Colon (tissue), 2 donors: ENCODE measurements at regions not wholly inside any gene's neighbourhood (a gene's known extent, or its start where the extent isn't known, plus 50 kb on each side); places are given as distances from the start of the nearest gene placed in this dataset.
"Not testable (repeated sequence)": the region's sequence is repeated elsewhere in the genome, so short reads cannot be mapped to it uniquely, and the experiment has no call there.

Experiments used
- FAIRE-seq: peaks from 2 replicates; lab custom pipeline; 2012; peaks lifted over from hg19 to GRCh38; lab: Jason Lieb, UNC
- donor health status: control.
- donor health status: control.

DNA sequence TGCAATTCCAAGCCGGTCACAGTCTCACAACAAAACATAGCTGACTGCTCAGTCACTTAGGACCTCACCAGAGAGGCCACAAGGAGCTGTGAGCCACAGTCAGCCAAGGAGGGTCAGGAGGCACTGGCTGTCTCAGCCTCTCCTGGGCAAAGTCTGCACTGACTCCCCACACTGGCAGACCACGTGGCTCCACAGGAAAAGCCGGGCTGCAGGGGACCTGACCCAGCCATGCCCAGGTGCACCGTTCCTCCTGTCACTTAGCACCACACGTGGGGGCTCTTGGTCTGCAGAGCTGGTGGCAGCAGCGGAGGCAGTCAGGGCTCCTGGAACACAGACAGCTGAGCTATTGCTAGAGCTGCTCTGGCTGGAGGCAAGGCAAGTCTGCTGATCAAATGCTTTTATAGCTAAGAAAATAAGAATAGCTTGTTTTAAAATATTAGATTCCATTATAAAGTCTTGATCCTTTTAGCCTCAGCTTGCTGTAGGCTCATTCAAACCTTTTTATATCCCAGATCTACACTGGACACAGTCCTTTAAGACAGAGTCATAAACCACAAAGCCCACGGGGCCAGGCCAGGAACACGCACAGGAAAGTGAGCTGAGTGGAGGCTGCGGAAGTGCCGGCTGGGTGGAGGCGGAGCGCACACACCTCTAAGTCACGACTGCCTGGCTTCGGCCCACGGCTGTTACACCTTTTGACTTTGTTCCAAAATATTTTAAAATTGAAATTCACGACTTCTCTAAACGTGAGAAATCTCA lies 744.1 kb downstream of the UQCRFS1 start:
- FAIRE-seq, result no peak

DNA sequence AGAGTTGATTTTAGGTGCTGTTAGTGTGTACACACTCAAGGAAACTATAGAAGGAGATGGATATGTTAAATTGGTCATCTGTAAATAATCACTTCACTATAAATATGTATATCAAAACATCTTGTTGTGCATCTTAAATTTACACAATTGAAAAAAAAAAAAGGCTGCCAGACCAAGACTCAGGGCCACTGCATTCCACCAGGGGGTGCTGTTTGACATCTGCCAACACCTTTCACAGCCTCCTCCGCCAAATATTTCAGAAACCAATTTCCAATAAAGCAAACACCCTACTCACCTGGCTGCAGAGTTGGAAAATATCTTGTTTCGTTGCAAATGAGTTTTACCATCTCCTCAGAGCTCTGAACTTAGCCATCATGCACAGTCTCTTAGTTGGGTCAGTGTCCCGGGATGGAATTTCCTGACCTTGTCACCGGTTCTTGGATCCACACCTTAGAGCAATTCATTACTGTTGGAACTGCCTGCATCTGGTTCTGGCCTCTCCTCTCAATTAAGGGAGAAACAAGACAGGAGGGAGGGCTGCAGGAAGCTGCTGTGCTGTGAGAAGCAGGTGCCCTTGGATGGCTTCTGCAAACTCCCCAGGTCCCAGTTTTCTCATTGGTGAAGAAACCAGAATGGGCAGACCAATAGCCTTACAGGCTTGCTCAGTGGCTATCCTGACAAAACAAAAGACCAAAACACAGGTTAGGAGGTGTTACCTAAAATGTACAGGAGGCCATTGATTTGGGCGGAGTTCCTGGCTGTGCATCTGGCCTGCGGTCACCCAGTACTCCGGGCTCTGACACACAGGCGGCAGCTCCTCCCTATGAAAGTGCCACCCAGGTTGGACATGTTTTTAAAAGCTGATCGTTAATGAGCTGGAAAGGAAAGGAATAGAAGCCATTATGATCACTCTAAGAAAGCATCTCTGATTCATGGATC lies 746.6 kb downstream of the UQCRFS1 start:
- no peak for FAIRE-seq

DNA sequence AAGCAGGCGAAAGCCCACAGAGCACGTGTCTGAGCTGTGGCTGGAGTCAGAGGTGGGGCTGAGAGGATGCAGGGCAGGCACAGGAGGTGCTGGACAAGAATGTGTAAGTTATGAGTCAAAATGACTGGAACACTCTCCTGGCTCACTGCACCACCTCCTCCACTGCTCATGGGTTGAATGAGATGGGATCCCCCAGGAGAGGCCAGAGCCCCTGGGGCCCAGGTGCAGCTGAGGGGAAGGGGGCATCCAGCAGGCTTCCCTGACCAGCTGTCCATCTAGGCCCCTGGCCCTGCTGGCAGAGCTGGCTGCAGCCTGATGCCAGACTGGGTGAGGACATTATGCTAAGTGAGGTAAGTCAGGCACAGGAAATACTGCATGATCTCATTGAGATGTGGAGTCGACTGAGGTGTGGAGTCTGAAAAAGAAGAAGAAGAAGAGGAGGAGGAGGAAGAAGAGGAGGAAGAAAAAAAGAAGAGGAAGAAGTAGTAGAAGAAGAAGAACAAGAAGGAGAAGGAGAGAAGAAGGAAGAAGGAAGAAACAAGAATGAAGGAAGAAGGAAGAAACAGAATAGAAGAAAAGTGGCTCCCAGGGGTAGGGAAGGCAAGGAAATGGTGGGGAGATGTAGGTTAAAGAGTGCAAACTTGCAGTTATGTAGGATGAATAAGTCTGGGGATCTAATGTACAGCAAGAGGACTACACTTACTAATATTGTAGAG lies 747.4 kb downstream of the UQCRFS1 start:
- FAIRE-seq, result no peak

DNA sequence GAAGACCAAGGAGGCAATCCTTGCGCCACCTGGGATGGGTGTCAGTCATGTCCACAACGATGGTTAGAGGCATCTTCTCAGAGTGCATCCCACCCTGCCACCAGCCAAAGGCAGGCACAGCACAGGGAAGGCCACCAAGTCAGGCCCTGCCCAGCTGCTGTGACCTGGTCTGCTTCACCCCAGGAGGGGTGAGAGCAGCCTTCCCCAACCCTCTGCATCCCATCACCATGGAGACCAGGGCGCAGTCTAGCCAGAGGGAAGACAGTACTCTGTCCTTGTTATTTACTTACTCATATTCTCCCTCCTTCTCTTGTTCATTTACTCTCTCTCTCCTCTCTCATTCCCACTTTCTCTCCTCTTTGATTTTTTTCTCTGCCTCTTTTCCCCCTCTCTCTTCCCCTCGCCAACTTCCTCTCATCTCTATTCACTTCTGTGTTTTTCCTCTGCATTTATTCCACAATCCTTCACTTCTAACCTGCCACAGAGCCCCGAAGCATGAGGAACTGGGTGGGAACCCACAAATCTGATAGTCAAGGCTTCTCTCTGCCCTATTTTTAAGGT lies 749.4 kb downstream of the UQCRFS1 start:
- FAIRE-seq, result no peak

DNA sequence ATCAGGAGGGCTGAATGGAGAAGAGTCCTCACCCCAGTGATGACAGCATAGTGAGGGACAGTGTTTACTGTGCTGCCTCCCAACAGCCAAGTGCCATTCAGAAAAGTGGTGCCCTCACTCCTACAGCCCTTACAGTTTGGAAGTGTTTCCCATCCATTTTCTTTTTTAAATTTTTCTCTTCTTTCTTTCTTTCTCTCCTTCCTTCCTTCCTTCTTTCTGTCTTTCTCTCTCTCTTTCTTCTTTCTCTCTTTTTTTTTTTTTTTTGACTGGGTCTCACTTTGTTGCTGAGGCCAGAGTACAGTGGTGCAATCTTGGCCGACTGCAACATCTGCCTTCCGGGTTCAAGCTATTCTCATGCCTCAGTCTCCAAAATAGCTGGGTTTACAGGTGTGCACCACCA lies 755.3 kb downstream of the UQCRFS1 start:
- no peak for FAIRE-seq

DNA sequence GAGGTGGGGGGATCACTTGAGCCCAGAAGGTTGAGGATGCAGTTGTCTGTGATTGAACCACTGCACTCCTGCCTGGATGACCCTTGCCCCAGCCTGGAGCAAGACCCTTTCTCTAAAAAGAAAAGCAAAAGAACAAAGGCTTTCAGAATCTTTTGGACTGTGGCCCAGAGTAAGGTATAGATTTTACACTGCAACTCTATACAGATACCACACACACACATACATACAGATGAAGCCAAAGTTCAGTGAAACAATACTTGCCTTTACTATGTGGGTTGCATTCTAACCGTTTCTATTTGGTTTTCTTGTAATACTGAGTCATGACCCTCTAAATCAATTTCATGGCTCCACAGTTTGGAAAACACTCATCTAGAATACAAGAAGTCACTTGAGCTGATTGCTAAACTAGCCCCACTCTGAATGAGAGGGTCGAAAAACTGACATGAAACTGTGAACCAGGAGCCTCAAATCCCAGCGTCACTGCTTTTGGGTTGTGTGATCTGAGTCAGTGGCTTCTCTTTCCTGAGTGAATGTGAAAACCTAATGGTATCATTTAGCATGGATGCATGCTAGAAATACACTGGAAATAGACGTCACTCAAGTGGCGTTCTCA lies 756.1 kb downstream of the UQCRFS1 start:
- FAIRE-seq, result no peak

DNA sequence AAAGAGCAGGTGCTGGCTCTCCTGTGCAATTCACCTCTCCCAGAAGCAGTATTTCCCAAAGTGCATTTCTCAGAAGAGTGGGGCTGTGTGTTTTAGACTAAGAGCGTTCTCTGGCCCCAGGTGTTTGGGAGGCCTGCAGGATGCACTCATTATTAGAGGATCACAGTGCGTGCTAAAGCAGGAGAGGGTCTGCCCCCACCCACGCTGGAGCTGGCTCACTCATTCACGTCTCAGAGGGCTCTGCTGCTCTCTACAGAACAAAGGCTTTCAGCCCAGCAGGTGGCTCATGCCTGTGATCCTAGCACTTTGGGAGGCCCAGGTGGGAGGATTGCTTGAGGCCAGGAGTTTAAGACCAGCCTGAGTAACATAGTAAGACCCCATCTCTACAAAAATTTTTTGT lies 756.7 kb downstream of the UQCRFS1 start:
- FAIRE-seq, result no peak

DNA sequence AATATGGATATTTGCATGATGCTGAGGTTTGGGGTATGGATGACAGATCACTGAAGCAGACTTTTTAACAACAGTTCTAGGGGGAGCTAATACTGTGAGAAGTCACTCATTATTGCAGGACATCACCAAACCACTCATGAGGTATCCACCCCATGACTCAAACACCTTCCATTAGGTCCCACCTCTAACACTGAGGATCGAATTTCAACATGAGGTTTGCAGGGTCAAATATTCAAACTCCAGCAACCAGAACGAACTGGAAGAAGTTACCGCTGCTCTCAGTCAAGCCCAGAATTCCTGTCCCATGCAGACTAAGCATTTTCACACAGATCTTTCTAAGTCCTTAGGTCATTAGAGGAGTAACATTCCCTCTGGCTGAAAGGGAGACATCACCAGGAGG lies 758.9 kb downstream of the UQCRFS1 start:
- no peak for FAIRE-seq

DNA sequence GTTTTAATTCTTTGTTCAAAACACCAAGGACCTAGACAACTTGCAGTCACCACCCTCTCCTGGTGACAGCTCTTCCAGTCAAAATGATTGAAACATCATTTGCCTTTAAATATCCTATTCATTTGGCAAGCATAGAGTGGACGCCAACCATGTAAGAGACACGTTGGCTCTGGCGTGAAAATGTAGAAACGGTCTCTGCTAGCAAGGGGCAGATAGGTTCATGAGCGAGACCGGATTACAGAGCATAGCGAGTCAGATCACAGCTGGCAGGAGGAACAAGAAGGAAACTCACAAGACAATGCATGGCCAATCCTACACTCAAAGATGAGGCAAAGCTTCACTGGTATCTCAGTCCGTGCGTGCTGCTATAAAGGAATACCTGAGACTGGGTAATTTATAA lies 759.5 kb downstream of the UQCRFS1 start:
- FAIRE-seq, result no peak

DNA sequence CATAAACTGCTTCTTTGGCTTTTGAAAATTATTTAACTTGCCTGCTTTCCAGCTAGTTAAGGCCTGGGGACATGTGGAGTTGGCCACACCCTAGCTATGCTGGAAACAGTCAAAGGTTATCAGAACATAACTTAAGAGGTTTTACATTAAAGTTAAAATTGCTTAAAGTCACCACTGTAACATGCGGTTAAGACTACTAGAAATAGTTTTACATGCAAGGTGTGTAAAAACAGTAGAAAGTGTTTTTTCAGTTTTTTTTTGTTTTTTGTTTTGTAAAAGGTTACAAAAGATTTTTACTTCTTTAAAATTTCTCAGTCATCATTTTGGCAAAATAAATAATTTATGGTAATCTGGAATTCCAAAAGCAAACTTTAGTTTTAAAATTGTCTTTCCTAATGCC lies 763.1 kb downstream of the UQCRFS1 start:
- FAIRE-seq, result peak; percentile 21

DNA sequence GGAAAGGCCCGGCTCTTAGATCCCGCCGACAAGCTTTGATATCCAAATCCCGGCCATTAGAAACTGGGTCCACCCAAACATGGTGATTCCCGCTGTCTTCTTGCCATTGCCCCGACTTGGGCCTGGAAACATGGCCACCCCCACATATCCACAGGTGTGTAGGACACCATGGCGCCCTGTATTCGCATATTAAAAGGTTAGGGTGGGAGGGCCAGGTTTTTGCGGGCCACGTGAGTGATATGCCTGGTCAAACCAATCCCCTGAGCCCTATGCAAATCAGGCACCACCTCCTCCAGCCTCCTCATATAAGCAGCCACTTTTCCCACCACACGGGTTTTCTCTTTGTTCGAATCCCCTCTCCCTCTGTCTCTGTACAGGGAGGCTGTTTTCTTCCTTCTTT lies 766.4 kb downstream of the UQCRFS1 start:
- FAIRE-seq, result no peak

DNA sequence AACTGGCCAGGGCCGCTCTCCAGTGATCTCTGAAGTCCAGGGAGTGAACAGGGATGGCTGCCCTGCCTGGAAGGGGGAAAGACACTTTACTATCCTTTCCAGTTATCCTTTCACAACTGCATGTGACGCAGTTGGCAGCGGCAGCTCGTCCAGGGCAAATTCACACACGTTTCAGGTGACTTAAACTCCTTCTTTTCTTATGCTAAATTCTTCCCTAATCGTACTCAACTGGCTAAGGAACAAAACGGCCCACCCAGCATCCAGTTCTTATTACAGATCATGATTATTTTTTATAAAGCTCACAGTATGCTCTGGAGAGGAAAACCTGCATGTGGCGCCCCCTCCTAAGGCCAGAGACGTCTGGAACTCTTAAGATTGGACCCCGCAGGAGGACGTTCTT lies 767.1 kb downstream of the UQCRFS1 start:
- no peak for FAIRE-seq

DNA sequence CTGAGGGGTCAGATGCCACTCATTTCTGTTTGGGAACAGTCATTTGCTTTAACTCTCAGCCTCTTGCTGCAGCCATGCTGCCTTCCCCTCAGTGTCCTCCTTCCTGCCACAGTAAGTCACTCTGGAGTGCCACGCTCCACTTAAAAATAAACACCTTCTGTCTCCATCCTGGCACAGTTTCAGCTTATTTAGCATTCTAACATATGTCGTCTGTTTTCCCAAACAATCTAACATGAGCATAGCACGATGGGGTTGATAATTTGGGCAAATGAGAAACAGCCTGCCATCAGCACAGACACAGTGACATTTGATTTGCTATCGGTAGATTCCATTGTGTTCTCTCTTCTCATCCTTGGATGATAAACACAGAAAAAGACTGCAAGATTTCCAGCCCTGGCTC lies 768.6 kb downstream of the UQCRFS1 start:
- no peak for FAIRE-seq

DNA sequence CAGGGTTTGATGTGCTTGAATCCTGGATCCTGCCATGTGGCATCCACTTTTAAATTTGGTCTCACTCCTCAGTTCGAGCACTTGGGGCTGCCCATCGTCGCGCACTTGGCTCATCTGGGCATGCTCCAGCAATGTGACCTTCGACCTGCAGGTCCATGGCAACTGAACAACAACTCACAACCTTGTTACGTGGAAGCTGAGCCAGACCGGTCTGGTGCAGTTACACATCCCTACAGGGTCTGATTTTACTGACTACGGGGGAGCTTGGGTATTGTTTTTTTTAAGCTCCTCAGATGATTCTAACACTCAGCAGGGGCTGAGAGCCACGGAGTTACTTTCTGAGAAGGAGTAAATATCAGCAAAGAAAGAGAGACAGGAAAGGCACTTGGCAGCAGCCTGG lies 769.6 kb downstream of the UQCRFS1 start:
- no peak for FAIRE-seq

DNA sequence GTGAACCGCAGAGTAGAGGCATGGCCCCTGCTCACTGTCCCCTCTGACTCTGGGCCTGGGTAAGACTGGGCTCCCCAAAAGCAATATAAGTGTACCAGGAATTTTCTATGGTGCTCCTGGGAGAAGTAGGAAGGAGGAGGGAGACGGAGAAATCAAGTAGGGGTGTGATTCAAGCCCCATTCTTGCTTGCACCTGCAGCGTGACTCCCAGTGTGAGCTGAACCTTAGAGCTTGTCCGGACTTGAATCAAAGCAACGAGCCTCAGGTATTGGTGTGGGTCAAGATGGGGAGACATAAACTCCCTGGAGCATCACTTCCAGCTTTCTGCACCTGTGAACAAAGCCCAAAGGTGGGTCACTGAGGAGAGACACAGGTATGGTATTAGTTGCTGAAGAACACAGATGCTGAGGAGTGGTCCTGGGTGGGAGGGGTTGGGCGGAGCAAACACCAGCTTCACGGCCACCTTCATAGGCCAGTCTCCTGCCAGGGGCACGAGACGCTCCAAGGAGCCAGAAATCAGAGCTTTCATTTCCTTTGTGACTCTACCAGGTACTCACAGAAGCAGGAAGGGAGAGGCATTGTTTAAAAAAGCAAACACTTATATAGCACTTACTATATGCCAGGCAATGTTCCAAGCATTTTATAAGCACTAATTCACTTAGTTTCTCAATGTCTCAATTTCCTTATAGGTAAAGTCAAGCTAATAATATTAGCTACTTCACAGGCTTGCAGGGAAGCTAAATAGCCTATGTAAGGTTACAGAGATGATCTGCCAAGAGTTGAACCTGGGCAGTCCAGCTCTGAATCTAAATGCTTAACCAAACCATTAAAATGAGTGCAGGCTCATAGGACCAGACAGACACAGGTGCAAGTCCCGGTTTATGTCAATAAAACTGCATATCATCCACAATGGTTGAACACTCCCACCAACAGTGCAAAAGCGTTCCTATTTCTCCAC lies 775.3 kb downstream of the UQCRFS1 start:
- no peak for FAIRE-seq

DNA sequence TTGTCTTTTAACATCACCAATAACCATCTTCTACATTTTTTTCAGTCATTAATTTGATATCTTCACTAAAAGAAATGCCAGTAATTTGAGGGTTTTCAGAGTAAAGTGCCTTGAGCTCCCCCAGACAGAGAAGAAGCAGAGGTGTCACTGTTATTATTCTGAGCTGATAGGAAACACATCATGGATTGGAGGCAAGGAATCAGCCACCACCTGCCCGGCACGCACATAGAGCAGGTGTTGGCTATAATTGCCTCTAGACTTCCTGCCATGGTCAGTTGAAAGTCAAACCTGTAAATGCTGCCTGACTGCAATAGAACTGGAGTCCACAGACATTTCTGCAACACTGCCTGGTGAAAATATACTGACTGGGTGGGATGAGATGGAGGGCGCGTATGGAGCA lies 776.6 kb downstream of the UQCRFS1 start:
- FAIRE-seq, result no peak

DNA sequence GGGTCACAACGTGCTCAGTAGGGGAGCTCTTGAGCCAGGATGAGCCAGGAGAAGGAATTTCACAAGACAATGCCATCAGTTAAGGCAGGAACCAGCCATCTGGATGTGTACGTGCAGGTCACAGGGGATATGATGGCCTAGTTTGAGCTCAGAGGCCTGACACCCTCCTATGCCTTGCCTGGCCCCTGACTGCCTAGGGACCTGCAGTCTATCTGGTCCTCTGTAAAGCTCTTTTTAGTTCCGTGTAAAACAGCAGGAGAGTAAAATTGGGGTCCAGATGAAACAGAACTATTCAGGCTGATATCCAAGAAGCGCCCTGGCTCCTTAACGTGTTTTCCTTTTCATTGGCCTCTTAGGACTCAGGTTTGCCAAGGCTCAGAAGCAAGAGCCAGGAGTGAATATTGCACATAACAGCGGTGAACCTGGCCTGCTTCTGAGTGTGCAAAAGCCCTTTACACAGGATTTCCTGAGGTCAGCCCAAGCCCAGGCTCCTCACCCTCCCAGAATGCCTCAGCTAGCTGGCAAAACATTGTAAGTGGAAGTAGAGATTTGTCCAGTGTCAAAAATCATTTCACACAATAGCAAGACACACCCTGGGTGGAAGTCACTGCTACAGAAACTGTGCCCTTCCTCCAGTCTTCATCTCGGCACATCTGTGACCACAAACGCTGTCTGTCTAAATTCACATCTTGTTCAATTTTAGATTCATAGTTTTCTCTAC lies 777.2 kb downstream of the UQCRFS1 start:
- FAIRE-seq, result no peak

DNA sequence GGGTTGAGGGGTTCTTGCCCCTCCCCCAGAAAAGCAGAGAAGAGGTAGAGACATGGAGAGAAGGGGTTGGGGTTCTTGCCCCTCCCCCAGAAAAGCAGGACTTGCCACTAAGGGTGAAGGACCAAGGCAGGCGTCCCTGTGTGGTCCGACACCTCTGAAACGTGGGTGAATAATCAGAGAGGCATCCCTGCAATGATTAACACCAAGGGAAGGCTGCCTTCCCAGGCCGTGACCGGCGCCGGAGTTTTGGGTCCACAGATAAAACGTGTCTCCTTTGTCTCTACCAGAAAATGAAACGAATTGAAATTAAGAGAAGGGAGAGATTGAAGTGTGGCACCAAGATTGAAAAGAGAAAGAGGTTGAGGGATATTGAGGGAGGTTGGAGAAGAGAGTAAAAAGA lies 778.2 kb downstream of the UQCRFS1 start:
- FAIRE-seq, result not testable (repeated sequence)

DNA sequence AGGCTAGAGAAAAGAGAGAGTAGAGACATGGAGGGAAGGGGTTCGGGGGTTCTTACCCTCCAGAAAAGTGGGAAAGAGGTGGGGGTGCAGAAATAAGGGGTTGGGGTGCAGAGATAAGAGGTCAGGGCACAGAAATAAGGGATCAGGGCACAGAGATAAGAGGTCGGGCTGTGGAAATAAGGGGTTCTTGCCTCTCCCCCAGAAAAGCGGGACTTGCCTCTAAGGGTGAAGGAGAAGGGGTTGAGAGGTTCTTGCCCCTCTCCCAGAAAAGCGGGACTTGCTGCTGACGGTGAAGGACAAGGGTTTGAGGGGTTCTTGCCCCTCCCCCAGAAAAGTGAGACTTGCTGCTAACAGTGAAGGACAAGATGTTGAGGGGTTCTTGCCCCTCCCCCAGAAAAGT lies 778.6 kb downstream of the UQCRFS1 start:
- FAIRE-seq, result not testable (repeated sequence)

DNA sequence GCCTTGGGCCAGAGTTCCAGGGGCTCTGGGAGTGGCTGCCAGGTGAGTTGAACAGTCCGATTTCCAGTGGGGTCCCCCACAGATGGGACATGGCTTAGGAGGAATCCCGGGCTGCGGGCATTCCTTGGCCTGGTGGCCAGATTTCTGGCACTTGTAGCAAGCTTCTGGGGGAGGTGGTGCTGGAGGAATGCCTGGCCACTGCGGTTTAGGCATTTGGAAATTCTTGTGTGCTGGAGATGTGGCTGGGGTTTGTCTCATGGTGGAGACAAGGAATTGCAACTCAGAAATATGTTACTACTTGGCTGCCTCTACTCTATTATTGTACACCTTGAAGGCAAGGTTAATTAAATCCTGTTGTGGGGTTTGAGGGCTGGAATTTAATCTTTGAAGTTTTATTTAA lies 779.8 kb downstream of the UQCRFS1 start:
- FAIRE-seq, result not testable (repeated sequence)
